HEK293 (cell line): ENCODE measurements at regions not wholly inside any gene's neighbourhood (a gene's known extent, or its start where the extent isn't known, plus 50 kb on each side); places are given as distances from the start of the nearest gene placed in this dataset.

Experiments used
- CTCF ChIA-PET: fragments of 350-600 bp; formaldehyde crosslinking; extraction: SDS; loops from one replicate; lab custom pipeline; 2021; ENCODE audit warnings: antibody characterized with exemption; lab: Yijun Ruan, JAX
- POLR2A ChIA-PET: fragments of 300-600 bp; formaldehyde crosslinking; extraction: SDS; loops from one replicate; lab custom pipeline; 2020; ENCODE audit warnings: antibody characterized with exemption, inconsistent platforms; lab: Yijun Ruan, JAX
- H3K27ac ChIP-seq: fragments of 200-500 bp; sonication (Bioruptor generic); 2 replicates; pipeline ENCODE4 v1.5.1; 2014; ENCODE audit warnings: low read depth, low read length, control low read depth, inconsistent platforms; ENCODE audit errors: extremely low read depth
- H3K36me3 ChIP-seq, 2 experiments: fragments of 200-500 bp in 1 of 2; sonication (Bioruptor generic) in 1 of 2; 1 replicate in 1 of 2; 2 replicates in 1 of 2; pipeline ENCODE4 v1.5.1; 2014 to 2017; ENCODE audit warnings: inconsistent platforms in 2 of 2, low read length in 2 of 2; ENCODE audit not compliant: control insufficient read depth in 2 of 2, insufficient read depth in 1 of 2
- H3K4me1 ChIP-seq: fragments of 200-500 bp; sonication (Bioruptor generic); 2 replicates; pipeline ENCODE4 v1.5.1; 2014; ENCODE audit warnings: mild to moderate bottlenecking, low read length, inconsistent platforms; ENCODE audit not compliant: control insufficient read depth, insufficient read depth
- H3K4me3 ChIP-seq: 2 replicates; pipeline ENCODE4 v1.5.1; 2011; ENCODE audit warnings: low read depth, mild to moderate bottlenecking, control low read depth, low read length, moderate library complexity
- H3K9me3 ChIP-seq: fragments of 200-500 bp; sonication (Bioruptor generic); 2 replicates; pipeline ENCODE4 v1.5.1; 2014; ENCODE audit warnings: low read depth, low read length, inconsistent platforms; ENCODE audit not compliant: control insufficient read depth, insufficient read depth
- EGR2 ChIP-seq: fragments of 450-650 bp; formaldehyde crosslinking; IDR thresholded peaks from 2 replicates; pipeline ENCODE4 v1.5.1; 2016; ENCODE audit warnings: low read depth, missing biosample characterization, missing genetic modification characterization
- FEZF1 ChIP-seq: fragments of 450-650 bp; formaldehyde crosslinking; IDR thresholded peaks from 2 replicates; pipeline ENCODE4 v1.5.1; 2016; ENCODE audit warnings: missing biosample characterization, missing genetic modification characterization
- IKZF3 ChIP-seq: fragments of 450-650 bp; IDR thresholded peaks from 2 replicates; pipeline ENCODE4 v1.5.0; 2018; ENCODE audit warnings: missing biosample characterization, mild to moderate bottlenecking, missing genetic modification characterization, moderate library complexity
- MYNN ChIP-seq: fragments of 450-650 bp; formaldehyde crosslinking; IDR thresholded peaks from 2 replicates; pipeline ENCODE4 v1.5.1; 2016; ENCODE audit warnings: missing biosample characterization, missing genetic modification characterization, borderline replicate concordance
- MZF1 ChIP-seq: fragments of 450-650 bp; formaldehyde crosslinking; IDR thresholded peaks from 2 replicates; pipeline ENCODE4 v1.5.1; 2017; ENCODE audit warnings: missing biosample characterization, missing genetic modification characterization, borderline replicate concordance
- OSR2 ChIP-seq: fragments of 450-650 bp; formaldehyde crosslinking; IDR thresholded peaks from 2 replicates; pipeline ENCODE4 v1.5.1; 2016; ENCODE audit warnings: missing biosample characterization, missing genetic modification characterization
- PRDM6 ChIP-seq: fragments of 450-650 bp; formaldehyde crosslinking; IDR thresholded peaks from 2 replicates; pipeline ENCODE4 v1.5.1; 2017; ENCODE audit warnings: missing biosample characterization, missing genetic modification characterization
- RBAK ChIP-seq: fragments of 450-650 bp; formaldehyde crosslinking; IDR thresholded peaks from 2 replicates; pipeline ENCODE4 v1.5.1; 2016; ENCODE audit warnings: missing biosample characterization, missing genetic modification characterization
- SALL2 ChIP-seq: fragments of 450-650 bp; formaldehyde crosslinking; IDR thresholded peaks from 2 replicates; pipeline ENCODE4 v1.5.0; 2017; ENCODE audit warnings: missing biosample characterization, mild to moderate bottlenecking, missing genetic modification characterization, borderline replicate concordance
- SP2 ChIP-seq: fragments of 450-650 bp; formaldehyde crosslinking; IDR thresholded peaks from 2 replicates; pipeline ENCODE4 v1.5.1; 2016; ENCODE audit warnings: missing biosample characterization, missing genetic modification characterization
- TCF7L2 ChIP-seq: IDR thresholded peaks from 2 replicates; pipeline ENCODE4 v1.6.1; 2011; ENCODE audit warnings: low read depth, mild to moderate bottlenecking, inconsistent platforms, low read length, moderate library complexity, borderline replicate concordance
- TRIM28 ChIP-seq: IDR thresholded peaks from 2 replicates; pipeline ENCODE4 v1.6.1; 2011; ENCODE audit warnings: low read length, control low read depth, borderline replicate concordance
- ZBTB48 ChIP-seq: fragments of 450-650 bp; formaldehyde crosslinking; IDR thresholded peaks from 2 replicates; pipeline ENCODE4 v1.5.1; 2016; ENCODE audit warnings: missing biosample characterization, missing genetic modification characterization
- ZNF138 ChIP-seq: fragments of 450-650 bp; formaldehyde crosslinking; IDR thresholded peaks from 2 replicates; pipeline ENCODE4 v1.5.1; 2016; ENCODE audit warnings: missing biosample characterization, missing genetic modification characterization, borderline replicate concordance
- ZNF157 ChIP-seq: fragments of 450-650 bp; formaldehyde crosslinking; IDR thresholded peaks from 2 replicates; pipeline ENCODE4 v1.5.1; 2016; ENCODE audit warnings: missing biosample characterization, missing genetic modification characterization
- ZNF18 ChIP-seq: fragments of 450-650 bp; formaldehyde crosslinking; IDR thresholded peaks from 2 replicates; pipeline ENCODE4 v1.5.1; 2016; ENCODE audit warnings: missing biosample characterization, missing genetic modification characterization
- ZNF239 ChIP-seq: fragments of 450-650 bp; formaldehyde crosslinking; IDR thresholded peaks from 2 replicates; pipeline ENCODE4 v1.5.1; 2016; ENCODE audit warnings: missing biosample characterization, missing genetic modification characterization
- ZNF366 ChIP-seq: fragments of 450-650 bp; formaldehyde crosslinking; conservative IDR thresholded peaks from 2 replicates; pipeline ENCODE4 v1.5.1; 2016; ENCODE audit warnings: missing biosample characterization, missing genetic modification characterization
- ZNF391 ChIP-seq: fragments of 450-650 bp; formaldehyde crosslinking; IDR thresholded peaks from 2 replicates; pipeline ENCODE4 v1.5.1; 2016; ENCODE audit warnings: low read depth, missing biosample characterization, missing genetic modification characterization, borderline replicate concordance
- ZNF416 ChIP-seq: fragments of 450-650 bp; formaldehyde crosslinking; IDR thresholded peaks from 2 replicates; pipeline ENCODE4 v1.5.1; 2016; ENCODE audit warnings: missing biosample characterization, missing genetic modification characterization
- ZNF585B ChIP-seq: fragments of 450-650 bp; formaldehyde crosslinking; IDR thresholded peaks from 2 replicates; pipeline ENCODE4 v1.5.1; 2016; ENCODE audit warnings: missing biosample characterization, missing genetic modification characterization
- ZNF610 ChIP-seq: fragments of 450-650 bp; formaldehyde crosslinking; IDR thresholded peaks from 2 replicates; pipeline ENCODE4 v1.5.1; 2016; ENCODE audit warnings: missing biosample characterization, missing genetic modification characterization, borderline replicate concordance
- ZNF664 ChIP-seq: fragments of 450-650 bp; formaldehyde crosslinking; IDR thresholded peaks from 2 replicates; pipeline ENCODE4 v1.5.1; 2016; ENCODE audit warnings: missing biosample characterization, missing genetic modification characterization
- ZNF747 ChIP-seq: fragments of 450-650 bp; formaldehyde crosslinking; IDR thresholded peaks from 2 replicates; pipeline ENCODE4 v1.5.1; 2016; ENCODE audit warnings: missing biosample characterization, missing genetic modification characterization
- ZNF776 ChIP-seq: fragments of 450-650 bp; formaldehyde crosslinking; IDR thresholded peaks from 2 replicates; pipeline ENCODE4 v1.5.0; 2017; ENCODE audit warnings: missing biosample characterization, missing genetic modification characterization, borderline replicate concordance
- ZNF785 ChIP-seq: fragments of 450-650 bp; formaldehyde crosslinking; IDR thresholded peaks from 2 replicates; pipeline ENCODE4 v1.5.1; 2016; ENCODE audit warnings: missing biosample characterization, missing genetic modification characterization
- ZNF843 ChIP-seq: fragments of 450-650 bp; formaldehyde crosslinking; IDR thresholded peaks from 2 replicates; pipeline ENCODE4 v1.5.1; 2016; ENCODE audit warnings: missing biosample characterization, missing genetic modification characterization
- ZSCAN23 ChIP-seq: fragments of 450-650 bp; formaldehyde crosslinking; IDR thresholded peaks from 2 replicates; pipeline ENCODE4 v1.5.1; 2016; ENCODE audit warnings: missing biosample characterization, missing genetic modification characterization
- ZXDB ChIP-seq: fragments of 450-650 bp; formaldehyde crosslinking; IDR thresholded peaks from 2 replicates; pipeline ENCODE4 v1.5.1; 2016; ENCODE audit warnings: missing biosample characterization, missing genetic modification characterization
- TF ChIP-seq, protein P1 (sequence below): fragments of 450-650 bp; formaldehyde crosslinking; IDR thresholded peaks from 2 replicates; pipeline ENCODE4 v1.5.1; 2016; ENCODE audit warnings: missing biosample characterization, missing genetic modification characterization

GRCh38 chr6:54681267-54681666 lies 165.3 kb upstream of the FAM83B start (continued):
- TF ChIP-seq PRDM6 (tag by site-specific recombination) (no peak), ZNF785 (tag by site-specific recombination) (no peak), SALL2 (tag by site-specific recombination) (no peak), MYNN (no peak)
- TF ChIP-seq, protein P1, sequence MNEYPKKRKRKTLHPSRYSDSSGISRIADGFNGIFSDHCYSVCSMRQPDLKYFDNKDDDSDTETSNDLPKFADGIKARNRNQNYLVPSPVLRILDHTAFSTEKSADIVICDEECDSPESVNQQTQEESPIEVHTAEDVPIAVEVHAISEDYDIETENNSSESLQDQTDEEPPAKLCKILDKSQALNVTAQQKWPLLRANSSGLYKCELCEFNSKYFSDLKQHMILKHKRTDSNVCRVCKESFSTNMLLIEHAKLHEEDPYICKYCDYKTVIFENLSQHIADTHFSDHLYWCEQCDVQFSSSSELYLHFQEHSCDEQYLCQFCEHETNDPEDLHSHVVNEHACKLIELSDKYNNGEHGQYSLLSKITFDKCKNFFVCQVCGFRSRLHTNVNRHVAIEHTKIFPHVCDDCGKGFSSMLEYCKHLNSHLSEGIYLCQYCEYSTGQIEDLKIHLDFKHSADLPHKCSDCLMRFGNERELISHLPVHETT (tag by site-specific recombination) = no peak

DNA sequence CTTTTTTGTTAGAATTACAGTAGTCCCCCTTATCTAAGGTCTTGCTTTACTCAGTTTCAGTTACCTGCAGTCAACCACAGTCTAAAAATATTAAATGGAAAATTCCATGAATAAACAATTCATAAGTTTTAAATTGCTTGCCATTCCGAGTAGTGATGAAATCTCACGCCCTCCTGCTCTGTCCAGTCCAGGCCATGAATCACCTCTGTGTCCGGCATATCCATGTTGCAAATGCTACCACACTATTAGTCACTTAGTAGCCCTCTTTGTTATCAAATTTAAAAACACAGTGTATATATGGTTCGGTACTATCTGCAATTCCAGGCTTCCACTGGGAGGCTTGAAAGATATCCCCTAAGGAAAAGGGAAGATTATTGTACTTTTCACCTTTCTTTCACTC lies 164.6 kb upstream of the FAM83B start:
- TF ChIP-seq ZNF391 (tag by site-specific recombination) (no peak), ZNF664 (no peak), ZSCAN23 (tag by site-specific recombination) (no peak), RBAK (tag by site-specific recombination) (no peak), ZNF416 (tag by site-specific recombination) (no peak), MYNN (no peak), ZNF776 (no peak), SP2 (tag by site-specific recombination) (no peak), ZNF366 (tag by site-specific recombination) (no peak), ZNF747 (no peak)
- no peaks in the 10 kb centered on the region for H3K9me3 ChIP-seq
- H3K4me1 ChIP-seq = no peaks in the 10 kb centered on the region
- H3K27ac ChIP-seq = no peak overlapping the region
- H3K4me3 ChIP-seq = no peak overlapping the region
- ChIA-PET CTCF (no interaction called here), POLR2A (no interaction called here)
- H3K36me3 ChIP-seq = no peaks in the 10 kb centered on the region

GRCh38 chr6:54689620-54690019 lies 157.0 kb upstream of the FAM83B start:
- Histone ChIP-seq H3K27ac (no peak overlapping the region), H3K9me3 (no peaks in the 10 kb centered on the region), H3K4me1 (peaks cover 12% of the 10 kb centered on the region; the same call in 1 of the 2 replicates), H3K4me3 (no peak overlapping the region), H3K36me3 (no peaks in the 10 kb centered on the region)
- CTCF ChIA-PET = interaction anchor here (0.6 to 2.3 kb wide), 3 partner anchors 16 to 465 kb away, joined by 4 to 12 read pairs (median 4); no protein-coding TSS in a partner anchor
- TF ChIP-seq ZNF138 (no peak), ZNF157 (no peak), ZNF239 (no peak), ZNF585B (tag by site-specific recombination) (no peak)
- POLR2A ChIA-PET = no interaction called here

DNA sequence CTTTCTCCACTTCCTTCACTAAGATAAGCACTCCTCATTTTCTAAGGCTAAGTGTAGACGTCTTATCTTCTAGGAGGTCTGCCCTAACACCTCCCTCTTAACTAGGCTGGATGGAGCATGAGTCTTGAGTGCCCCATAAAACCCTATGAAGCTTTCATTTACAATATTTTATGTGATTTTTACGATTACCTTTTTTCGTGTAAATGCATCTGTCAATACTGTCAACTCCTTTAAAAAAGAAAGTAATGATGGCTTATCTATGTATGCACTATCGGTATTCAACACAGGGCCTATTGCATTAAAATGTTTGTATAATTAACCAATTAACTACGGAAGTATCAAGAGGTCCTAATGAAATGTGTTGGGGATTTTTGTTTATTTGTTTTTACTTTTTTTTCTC lies 156.0 kb upstream of the FAM83B start:
- CTCF ChIA-PET = interaction anchor here (0.7 to 1.0 kb wide), 2 partner anchors 10 to 27 kb away, joined by 3 read pairs; no protein-coding TSS in a partner anchor
- H3K4me3 ChIP-seq = no peak overlapping the region
- peak overlapping the region; percentile 6; the same call in 1 of the 2 replicates for H3K27ac ChIP-seq
- no peaks in the 10 kb centered on the region for H3K36me3 ChIP-seq
- H3K9me3 ChIP-seq = no peaks in the 10 kb centered on the region
- POLR2A ChIA-PET = no interaction called here
- H3K4me1 ChIP-seq = peaks cover 12% of the 10 kb centered on the region; the same call in 1 of the 2 replicates
- TF ChIP-seq ZBTB48 (tag by site-specific recombination) (no peak), FEZF1 (tag by site-specific recombination) (peak; percentile 75), ZNF843 (tag by site-specific recombination) (peak; percentile 45; the same call in 1 of the 2 replicates), ZNF610 (no peak), EGR2 (tag by site-specific recombination) (no peak), IKZF3 (tag by site-specific recombination) (peak; percentile 18; the same call in 1 of the 2 replicates), ZNF18 (no peak), ZXDB (tag by site-specific recombination) (0 out of 2 replicates have a peak, but pooled peaks have one; percentile 33), TRIM28 (peak; percentile 69; the same call in 1 of the 2 replicates), MZF1 (tag by site-specific recombination) (peak; percentile 35; the same call in 1 of the 2 replicates), TCF7L2 (peak; percentile 84), OSR2 (tag by site-specific recombination) (peak; percentile 44; the same call in 1 of the 2 replicates)
